GM18498 (cell line): ENCODE measurements at regions not wholly inside any gene's neighbourhood (a gene's known extent, or its start where the extent isn't known, plus 50 kb on each side); places are given as distances from the start of the nearest gene placed in this dataset.

Experiments used
- ATAC-seq: cut with Tn5 transposase; IDR thresholded peaks from one replicate; pipeline ENCODE4 v1.9.1; 2021; ENCODE audit warnings: mild to moderate bottlenecking, moderate library complexity; ENCODE audit not compliant: unreplicated experiment

DNA sequence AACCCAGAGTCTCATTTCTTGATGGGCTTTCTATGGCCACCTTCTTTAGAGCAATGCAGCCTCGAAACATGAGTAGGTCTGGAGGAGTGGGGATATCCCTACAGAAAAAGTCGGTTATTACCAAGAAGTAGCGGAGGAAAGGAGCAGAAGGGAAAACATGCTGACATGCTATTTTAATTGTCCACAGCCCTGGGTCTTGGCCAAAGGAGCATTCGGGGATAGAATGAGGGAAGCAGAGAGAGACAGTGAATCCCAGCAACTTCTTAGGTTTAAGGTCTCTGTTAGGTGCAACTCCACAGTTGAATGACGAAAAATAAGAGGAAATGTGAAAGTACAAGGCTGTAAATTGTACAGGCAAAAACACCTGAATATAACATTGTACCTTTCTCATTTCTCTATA is 506.7 kb upstream of the CDH18 start:
- no peak for ATAC-seq

DNA sequence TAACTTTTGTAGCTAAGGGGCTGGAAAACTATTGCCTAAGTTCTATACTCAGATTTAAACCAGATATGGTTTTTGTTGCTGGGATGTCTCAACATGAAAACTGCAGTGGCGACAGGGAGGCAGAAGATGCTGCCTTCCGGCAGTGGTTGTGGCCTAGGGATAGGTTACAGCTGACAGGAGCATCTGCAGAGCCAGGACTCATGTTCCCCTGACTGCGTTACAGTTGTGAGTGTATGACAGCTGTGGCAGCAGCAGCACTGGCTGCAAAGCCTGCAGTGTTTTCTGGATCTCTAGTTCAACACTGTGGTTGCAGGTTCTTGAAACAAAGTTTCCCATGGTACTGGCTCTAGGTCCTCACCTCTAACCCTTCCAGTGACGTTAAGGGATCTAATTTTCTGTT is 498.8 kb upstream of the CDH18 start:
- no peak for ATAC-seq

DNA sequence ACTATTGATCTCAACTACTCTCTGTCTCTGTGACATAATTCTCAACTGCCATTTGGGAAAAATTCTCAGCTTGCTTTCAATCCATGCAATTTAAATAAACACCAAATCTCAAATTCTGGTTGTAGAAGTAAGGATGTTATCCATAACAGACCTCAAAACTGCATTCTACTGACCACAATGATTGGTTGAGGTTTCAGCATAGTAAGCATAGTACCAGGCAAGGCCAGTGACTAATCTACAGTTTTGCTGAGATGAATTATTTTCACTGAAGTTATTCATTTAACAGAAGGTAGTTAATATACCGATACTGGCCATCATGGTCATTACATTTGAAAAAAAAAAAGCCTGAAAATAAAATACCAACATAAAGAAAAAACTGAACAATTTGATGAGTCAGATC is 488.0 kb upstream of the CDH18 start:
- no peak for ATAC-seq

DNA sequence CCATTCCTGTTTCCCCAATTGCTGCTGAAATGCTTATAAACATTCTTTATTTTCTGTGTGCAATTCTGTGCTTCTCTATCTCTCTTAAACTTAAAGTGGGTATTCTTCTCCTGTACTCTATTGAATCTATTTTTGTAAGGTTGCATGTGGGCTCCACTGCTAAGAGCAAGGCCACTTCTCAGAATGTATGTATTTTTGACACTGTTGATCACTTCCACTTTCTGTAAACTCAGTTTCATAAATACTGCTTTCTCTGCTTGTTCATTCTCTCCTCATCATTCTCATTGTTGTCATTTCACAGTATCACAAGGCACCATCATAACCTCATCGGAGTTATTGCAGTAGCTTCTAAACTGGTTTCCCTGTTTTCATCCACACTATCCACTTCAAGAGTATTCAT is 483.0 kb upstream of the CDH18 start:
- peak; percentile 72 for ATAC-seq

DNA sequence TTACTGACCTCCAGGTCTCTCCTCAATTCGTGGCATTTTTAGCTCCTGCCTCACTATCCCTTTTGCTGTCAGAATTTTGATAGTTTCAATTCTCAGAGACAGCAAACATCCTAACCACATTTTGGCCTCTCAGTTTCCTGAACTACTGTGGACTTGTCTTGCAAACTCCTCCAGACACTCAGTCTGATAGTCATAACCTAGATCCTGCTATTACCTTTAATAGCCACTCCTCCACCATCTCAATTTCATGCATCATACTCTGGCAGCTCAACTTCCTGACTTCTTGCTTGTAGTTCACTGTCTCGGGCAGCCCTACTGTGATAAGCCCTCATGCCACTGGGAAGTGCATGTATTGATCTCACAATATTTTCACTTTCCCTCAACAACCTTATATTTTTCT is 481.8 kb upstream of the CDH18 start:
- ATAC-seq: peak; percentile 46

DNA sequence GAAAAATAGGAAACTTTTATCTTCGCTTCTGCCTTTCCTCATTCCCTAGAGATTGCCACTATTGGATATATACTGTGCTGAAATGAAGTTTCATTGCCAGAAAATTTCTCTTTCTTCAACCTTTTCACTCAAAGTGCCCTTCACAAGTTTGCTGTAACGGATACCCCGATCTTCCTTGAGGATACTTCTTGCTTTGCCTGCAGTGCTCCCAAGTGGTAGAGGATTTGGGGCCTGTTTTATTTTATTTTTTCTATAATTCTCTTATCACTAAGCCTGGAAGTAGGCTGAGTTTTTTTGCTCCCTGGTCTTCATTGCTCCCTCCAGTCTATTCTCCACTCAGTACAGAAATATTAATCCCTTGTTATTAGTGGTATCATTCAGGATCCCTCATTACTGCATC is 481.4 kb upstream of the CDH18 start:
- ATAC-seq: no peak

DNA sequence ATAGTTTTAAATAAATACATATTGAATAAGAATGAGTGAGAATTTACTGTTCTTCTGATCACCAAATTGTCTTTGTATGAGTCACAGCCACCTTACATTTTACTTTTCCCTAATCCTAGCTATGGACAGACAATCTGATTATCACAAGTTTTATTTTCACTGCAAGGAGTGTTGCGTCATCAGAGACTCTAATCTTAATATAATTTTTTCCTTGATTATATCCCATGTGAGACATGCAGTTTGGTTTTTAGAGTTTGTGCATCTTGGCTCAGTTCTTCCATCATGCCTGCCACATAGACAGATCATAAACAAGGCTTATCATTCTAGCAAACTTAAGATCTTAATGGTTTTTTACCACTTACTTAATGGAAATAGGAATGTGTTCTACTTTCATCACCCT is 478.5 kb upstream of the CDH18 start:
- ATAC-seq: no peak

DNA sequence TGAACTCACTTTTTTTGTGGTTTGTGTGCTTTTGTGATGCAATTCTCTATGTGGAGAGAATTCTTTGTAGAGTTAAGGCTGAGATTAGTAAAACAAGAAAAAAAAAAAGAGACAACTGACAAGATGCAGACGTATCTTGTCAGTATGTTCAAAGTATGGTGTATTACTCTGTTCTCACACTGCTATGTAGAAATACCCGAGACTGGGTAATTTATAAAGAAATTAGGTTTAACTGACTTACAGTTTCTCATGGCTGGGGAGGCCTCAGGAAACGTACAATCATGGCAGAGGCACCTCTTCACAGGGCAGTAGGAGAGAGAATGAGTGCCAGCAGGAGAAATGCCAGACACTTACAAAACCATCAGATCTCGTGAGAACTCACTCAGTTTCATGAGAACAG is 475.2 kb upstream of the CDH18 start:
- no peak for ATAC-seq

DNA sequence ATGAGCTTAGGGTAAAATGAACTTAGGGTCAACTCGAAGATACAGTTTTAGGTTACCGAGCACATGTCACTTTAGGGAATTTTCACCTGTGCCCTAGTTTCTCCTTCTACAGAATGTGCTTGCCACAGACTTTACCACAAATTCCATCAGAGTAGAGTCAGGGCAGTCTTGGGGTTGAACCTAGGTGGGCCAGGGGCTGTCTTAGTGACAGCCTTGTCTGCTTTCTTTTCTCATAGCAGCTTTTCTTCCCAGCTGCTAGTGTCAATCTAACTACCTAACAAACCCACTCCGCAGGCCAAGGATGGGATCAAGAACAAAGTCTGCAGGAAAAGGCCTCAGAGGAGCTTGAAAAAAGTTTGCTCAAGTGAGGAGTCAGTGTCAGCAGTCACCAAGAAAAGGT is 458.1 kb upstream of the CDH18 start:
- no peak for ATAC-seq

DNA sequence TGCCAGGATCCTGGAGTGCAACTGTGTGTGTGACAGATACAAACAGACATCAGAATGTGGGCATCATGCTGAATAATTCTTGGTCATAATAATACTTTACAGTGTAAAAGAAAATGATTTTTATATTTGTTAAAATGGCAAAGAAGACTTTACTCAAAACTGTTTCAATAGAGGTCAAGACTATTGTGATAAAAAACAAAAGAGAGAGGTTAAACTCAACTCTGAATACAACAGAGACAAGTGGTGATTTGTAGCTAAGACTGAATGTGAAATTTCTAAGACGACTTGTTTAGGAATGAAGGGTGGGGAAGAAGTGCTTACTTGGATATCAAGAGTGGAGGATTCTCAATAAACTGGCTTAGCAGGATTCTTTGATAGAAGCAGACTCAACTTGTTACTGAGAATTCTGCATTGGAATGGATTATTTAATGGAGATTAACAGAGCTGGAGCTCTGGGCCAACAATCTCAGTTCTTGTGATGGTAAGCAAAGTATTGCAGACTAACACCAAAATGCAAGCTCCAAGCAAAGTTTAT is 457.4 kb upstream of the CDH18 start:
- ATAC-seq: no peak

DNA sequence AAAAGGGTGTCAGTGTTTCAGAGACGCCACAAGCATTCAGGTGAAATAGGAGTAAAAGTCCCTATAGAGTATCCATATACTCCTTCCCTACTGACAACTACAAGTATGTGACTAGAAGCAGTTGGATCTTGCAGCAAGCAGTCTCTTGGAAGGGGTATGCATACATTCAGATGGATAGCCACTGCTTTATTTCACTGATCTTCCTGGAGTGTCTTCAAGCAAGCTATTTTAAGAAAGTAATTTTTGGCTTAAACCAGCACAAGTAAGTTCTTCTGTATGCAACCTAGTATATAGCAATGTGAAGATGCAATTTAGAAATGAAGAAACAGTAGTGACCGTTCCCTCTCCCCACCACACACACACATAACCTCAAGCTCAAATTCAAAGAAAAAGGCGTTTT is 446.8 kb upstream of the CDH18 start:
- ATAC-seq: no peak

DNA sequence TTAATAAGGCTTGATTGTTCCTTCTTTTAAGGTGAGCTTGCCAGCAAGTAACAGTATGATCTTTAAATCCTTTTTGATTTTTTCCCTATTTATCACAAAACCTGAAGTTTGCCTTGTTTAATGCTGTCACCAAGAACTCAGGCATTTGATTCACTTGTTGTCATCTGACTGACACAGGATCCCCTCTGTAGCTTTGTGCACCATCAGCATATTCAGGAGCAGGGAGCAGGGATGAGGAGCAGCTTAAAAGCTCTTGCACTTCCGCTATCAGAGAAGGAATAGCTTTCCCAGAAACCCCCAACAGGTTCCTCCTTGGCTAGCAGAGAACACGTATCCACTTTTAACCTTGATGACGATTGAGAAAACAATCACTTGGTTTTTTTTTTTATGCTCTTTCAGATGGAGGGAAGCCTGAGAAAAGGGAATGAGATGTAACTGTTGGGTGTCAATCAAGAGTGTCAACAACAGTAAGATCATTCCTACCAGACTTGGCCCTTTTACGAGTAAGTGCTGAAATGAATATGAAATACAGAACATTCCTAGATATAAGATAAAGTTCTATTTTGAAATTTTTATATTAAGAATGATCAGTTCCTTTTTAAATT is 433.1 kb upstream of the CDH18 start:
- no peak for ATAC-seq
